ENCODE measurements at regions not wholly inside any gene's neighbourhood (a gene's known extent, or its start where the extent isn't known, plus 50 kb on each side); places are given as distances from the start of the nearest gene placed in this dataset.

DNA sequence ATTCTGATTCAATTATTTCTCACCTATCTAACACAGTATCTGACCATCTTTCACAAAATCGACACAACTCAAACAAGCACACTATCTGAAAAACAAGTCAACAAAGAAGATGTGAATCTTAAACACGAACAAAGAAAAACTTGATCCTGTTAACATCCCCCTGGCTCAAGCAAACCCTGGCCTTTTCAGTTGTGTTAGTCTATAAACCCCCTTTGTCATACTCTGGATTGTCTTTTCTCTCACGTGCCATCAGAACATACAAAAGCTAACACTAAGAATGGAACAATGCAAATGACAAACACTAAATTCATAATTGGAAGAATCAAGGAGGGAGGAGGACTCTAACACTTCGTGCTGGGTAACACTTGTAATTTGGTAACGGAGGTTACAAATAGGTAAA lies 168.7 kb downstream of the GASK1B start:
- TF ChIP-seq, protein P1, sequence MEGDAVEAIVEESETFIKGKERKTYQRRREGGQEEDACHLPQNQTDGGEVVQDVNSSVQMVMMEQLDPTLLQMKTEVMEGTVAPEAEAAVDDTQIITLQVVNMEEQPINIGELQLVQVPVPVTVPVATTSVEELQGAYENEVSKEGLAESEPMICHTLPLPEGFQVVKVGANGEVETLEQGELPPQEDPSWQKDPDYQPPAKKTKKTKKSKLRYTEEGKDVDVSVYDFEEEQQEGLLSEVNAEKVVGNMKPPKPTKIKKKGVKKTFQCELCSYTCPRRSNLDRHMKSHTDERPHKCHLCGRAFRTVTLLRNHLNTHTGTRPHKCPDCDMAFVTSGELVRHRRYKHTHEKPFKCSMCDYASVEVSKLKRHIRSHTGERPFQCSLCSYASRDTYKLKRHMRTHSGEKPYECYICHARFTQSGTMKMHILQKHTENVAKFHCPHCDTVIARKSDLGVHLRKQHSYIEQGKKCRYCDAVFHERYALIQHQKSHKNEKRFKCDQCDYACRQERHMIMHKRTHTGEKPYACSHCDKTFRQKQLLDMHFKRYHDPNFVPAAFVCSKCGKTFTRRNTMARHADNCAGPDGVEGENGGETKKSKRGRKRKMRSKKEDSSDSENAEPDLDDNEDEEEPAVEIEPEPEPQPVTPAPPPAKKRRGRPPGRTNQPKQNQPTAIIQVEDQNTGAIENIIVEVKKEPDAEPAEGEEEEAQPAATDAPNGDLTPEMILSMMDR (IDR thresholded peaks at IDR 0.05) = no peak
- TF ChIP-seq POLR2A (IDR thresholded peaks at IDR 0.05) = no peak

All from lower leg skin (tissue), 3 donors.